Endothelial cell of umbilical vein (primary cell): ENCODE measurements at regions not wholly inside any gene's neighbourhood (a gene's known extent, or its start where the extent isn't known, plus 50 kb on each side); places are given as distances from the start of the nearest gene placed in this dataset.

Experiments
- BruUV-seq: library from RNA; stranded (reverse); fragments of 400-500 nt; replicated peaks from 2 replicates; lab custom pipeline; 2021; lab: Mats Ljungman, UMichigan
- CTCF ChIA-PET: fragments of 300-600, 350-600 bp; sonication (Branson Sonifier 250); formaldehyde crosslinking; loops from one replicate; lab custom pipeline; 2021; ENCODE audit warnings: antibody characterized with exemption, inconsistent platforms; lab: Charles Lee
- POLR2A ChIA-PET: fragments of 300-600, 350-600 bp; sonication (Branson Sonifier 250); formaldehyde crosslinking; loops from one replicate; lab custom pipeline; 2021; ENCODE audit warnings: antibody characterized with exemption, inconsistent platforms; lab: Charles Lee
- DNase-seq: peaks from one replicate; pipeline ENCODE4 v3.0.0-alpha.2; 2011; ENCODE audit warnings: low read depth, low spot score
- FAIRE-seq: peaks from 2 replicates; lab custom pipeline; 2011; peaks lifted over from hg19 to GRCh38; lab: Jason Lieb, UNC
- H2AFZ ChIP-seq: 2 replicates; pipeline ENCODE4 v1.6.0; 2012; ENCODE audit warnings: low read depth, low read length, control low read depth, inconsistent platforms
- H3K27ac ChIP-seq: 2 replicates; pipeline ENCODE4 v1.5.1; 2011; ENCODE audit warnings: low read depth, mild to moderate bottlenecking, control low read depth, low read length, moderate library complexity; ENCODE audit not compliant: insufficient read depth
- H3K27me3 ChIP-seq, 2 experiments: 2 replicates each; pipeline versions ENCODE4 v1.6.0 to v1.6.1; 2011; ENCODE audit warnings: low read length in 2 of 2, mixed read lengths in 1 of 2; ENCODE audit not compliant: control insufficient read depth in 2 of 2, insufficient read depth in 2 of 2
- H3K36me3 ChIP-seq, 2 experiments: 2 replicates in 1 of 2; 3 replicates in 1 of 2; pipeline ENCODE4 v1.5.1; 2011; ENCODE audit warnings: low read length in 2 of 2, mild to moderate bottlenecking in 1 of 2, moderate library complexity in 1 of 2; ENCODE audit not compliant: control insufficient read depth in 2 of 2, insufficient read depth in 2 of 2; ENCODE audit errors: extremely low read depth in 1 of 2
- H3K4me1 ChIP-seq: 3 replicates; pipeline ENCODE4 v1.5.1; 2011; ENCODE audit warnings: mild to moderate bottlenecking, low read length; ENCODE audit not compliant: control insufficient read depth, insufficient read depth; ENCODE audit errors: extremely low read depth
- H3K4me2 ChIP-seq: 2 replicates; pipeline ENCODE4 v1.6.1; 2011; ENCODE audit warnings: low read length, control low read depth, mixed read lengths; ENCODE audit not compliant: insufficient read depth
- H3K4me3 ChIP-seq, 3 experiments: fragments of 200-600 bp in 1 of 3; sonication (generic), shearing (Covaris generic) in 1 of 3; replicated peaks in 1 of 3; 2 replicates each; pipeline ENCODE4 v1.5.1; 2011 to 2016; ENCODE audit warnings: control low read depth in 3 of 3, low read length in 3 of 3, mild to moderate bottlenecking in 2 of 3, inconsistent platforms in 1 of 3, low read depth in 1 of 3, moderate library complexity in 1 of 3; ENCODE audit not compliant: insufficient read depth in 1 of 3
- H3K79me2 ChIP-seq: 2 replicates; pipeline ENCODE4 v1.6.0; 2012; ENCODE audit warnings: low read length, inconsistent platforms; ENCODE audit not compliant: control insufficient read depth, insufficient read depth
- H3K9ac ChIP-seq: replicated peaks from 2 replicates; pipeline ENCODE3; 2011; ENCODE audit warnings: low read length, control low read depth; ENCODE audit not compliant: insufficient read depth; ENCODE audit errors: extremely low read depth
- H3K9me1 ChIP-seq: replicated peaks from 3 replicates; pipeline ENCODE4 v1.6.0; 2011; ENCODE audit warnings: mild to moderate bottlenecking, low read length; ENCODE audit not compliant: control insufficient read depth, insufficient read depth; ENCODE audit errors: extremely low read depth
- H3K9me3 ChIP-seq: replicated peaks from 2 replicates; pipeline ENCODE4 v1.5.1; 2012; ENCODE audit warnings: low read length, inconsistent platforms; ENCODE audit not compliant: control insufficient read depth, insufficient read depth
- H4K20me1 ChIP-seq: replicated peaks from 2 replicates; pipeline ENCODE3; 2011; ENCODE audit warnings: mild to moderate bottlenecking, low read length; ENCODE audit not compliant: control insufficient read depth, insufficient read depth; ENCODE audit errors: extremely low read depth
- EZH2 ChIP-seq: IDR thresholded peaks from 2 replicates; pipeline ENCODE4 v1.6.1; 2012; ENCODE audit warnings: borderline replicate concordance, low read depth, mild to moderate bottlenecking, moderate library complexity, low read length, inconsistent platforms; ENCODE audit not compliant: severe bottlenecking
- GATA2 ChIP-seq: IDR thresholded peaks from 2 replicates; pipeline ENCODE4 v1.7.0; 2011; ENCODE audit warnings: low read depth, mild to moderate bottlenecking, moderate library complexity, mixed read lengths, low read length; ENCODE audit not compliant: insufficient read length, insufficient read depth
- JUN ChIP-seq: IDR thresholded peaks from 2 replicates; pipeline ENCODE4 v1.6.1; 2011; ENCODE audit warnings: borderline replicate concordance, low read depth; ENCODE audit not compliant: insufficient read length, insufficient read depth
- MAX ChIP-seq: IDR thresholded peaks from 2 replicates; pipeline ENCODE4 v1.6.1; 2011; ENCODE audit not compliant: insufficient read depth, insufficient read length
- MYC ChIP-seq: IDR thresholded peaks from one replicate; pipeline ENCODE4 v1.6.1; 2011; ENCODE audit warnings: mild to moderate bottlenecking, low read depth, low read length
- POLR2A ChIP-seq: IDR thresholded peaks from 2 replicates; pipeline ENCODE4 v1.6.1; 2012; ENCODE audit warnings: low read depth, mild to moderate bottlenecking, control low read depth, low read length
- POLR2AphosphoS5 ChIP-seq: IDR thresholded peaks from 2 replicates; pipeline ENCODE4 v1.6.1; 2012; ENCODE audit warnings: low read depth, mild to moderate bottlenecking, control low read depth, low read length, moderate library complexity; ENCODE audit not compliant: insufficient read depth
- dilution Hi-C: fragments of 300-500 bp; cut with MboI; formaldehyde crosslinking; loops from one replicate; pipeline ENCODE4 v1.15.0; 2019; ENCODE audit warnings: low sequenced_read_pairs; ENCODE audit not compliant: extremely low pct_ligation_motif_present
- intact Hi-C: fragments of 100-400 bp; cut with micrococcal nuclease; formaldehyde crosslinking; loops from one replicate; pipeline ENCODE4 v1.10.0; 2022
- TF ChIP-seq, protein P1 (sequence below), 2 donors: IDR thresholded peaks; 1 replicate in 1 of 2; 2 replicates in 1 of 2; pipeline ENCODE4 v1.5.1; 2011; ENCODE audit warnings: low read length in 2 of 2, mild to moderate bottlenecking in 2 of 2, moderate library complexity in 2 of 2, control low read depth in 1 of 2, inconsistent platforms in 1 of 2, low read depth in 1 of 2; ENCODE audit not compliant: insufficient read depth in 1 of 2; ENCODE audit errors: extremely low read depth in 1 of 2

GRCh38 chr4:154683956-154684681, 59.7 kb upstream of the LRAT start:
- intact Hi-C loops, result no loop called here
- CTCF ChIA-PET, result no interaction called here
- POLR2A ChIA-PET, result no interaction called here

More at GRCh38 chr4:154683956-154684681, 59.7 kb upstream of the LRAT start:
- dilution Hi-C loops, result no loop called here
- Histone ChIP-seq H3K27me3 (no peaks in the 10 kb centered on the region), H2AFZ (no peak overlapping the region), H3K9me3 (no peaks in the 10 kb centered on the region), H3K9ac (no peak overlapping the region), H3K4me2 (no peak overlapping the region), H4K20me1 (no peaks in the 10 kb centered on the region), H3K9me1 (no peaks in the 10 kb centered on the region), H3K79me2 (no peaks in the 10 kb centered on the region), H3K36me3 (no peaks in the 10 kb centered on the region), H3K4me1 (no peaks in the 10 kb centered on the region), H3K4me3 (no peak overlapping the region), H3K27ac (no peak overlapping the region)
- no TSS peak for BruUV-seq
- no peak for DNase-seq
- TF ChIP-seq GATA2 (no peak), MAX (no peak), JUN (no peak), POLR2A (no peak), EZH2 (no peak), MYC (no peak), POLR2AphosphoS5 (no peak)
- TF ChIP-seq, protein P1, sequence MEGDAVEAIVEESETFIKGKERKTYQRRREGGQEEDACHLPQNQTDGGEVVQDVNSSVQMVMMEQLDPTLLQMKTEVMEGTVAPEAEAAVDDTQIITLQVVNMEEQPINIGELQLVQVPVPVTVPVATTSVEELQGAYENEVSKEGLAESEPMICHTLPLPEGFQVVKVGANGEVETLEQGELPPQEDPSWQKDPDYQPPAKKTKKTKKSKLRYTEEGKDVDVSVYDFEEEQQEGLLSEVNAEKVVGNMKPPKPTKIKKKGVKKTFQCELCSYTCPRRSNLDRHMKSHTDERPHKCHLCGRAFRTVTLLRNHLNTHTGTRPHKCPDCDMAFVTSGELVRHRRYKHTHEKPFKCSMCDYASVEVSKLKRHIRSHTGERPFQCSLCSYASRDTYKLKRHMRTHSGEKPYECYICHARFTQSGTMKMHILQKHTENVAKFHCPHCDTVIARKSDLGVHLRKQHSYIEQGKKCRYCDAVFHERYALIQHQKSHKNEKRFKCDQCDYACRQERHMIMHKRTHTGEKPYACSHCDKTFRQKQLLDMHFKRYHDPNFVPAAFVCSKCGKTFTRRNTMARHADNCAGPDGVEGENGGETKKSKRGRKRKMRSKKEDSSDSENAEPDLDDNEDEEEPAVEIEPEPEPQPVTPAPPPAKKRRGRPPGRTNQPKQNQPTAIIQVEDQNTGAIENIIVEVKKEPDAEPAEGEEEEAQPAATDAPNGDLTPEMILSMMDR (IDR thresholded peaks at IDR 0.05; ENCODE audit: extremely low read depth in 1 of 2, insufficient read depth in 1 of 2, low read depth in 1 of 2, low read length in 2 of 2), result no peak
- FAIRE-seq, result no peak
